ENCODE measurements at regions not wholly inside any gene's neighbourhood (a gene's known extent, or its start where the extent isn't known, plus 50 kb on each side); places are given as distances from the start of the nearest gene placed in this dataset.

DNA sequence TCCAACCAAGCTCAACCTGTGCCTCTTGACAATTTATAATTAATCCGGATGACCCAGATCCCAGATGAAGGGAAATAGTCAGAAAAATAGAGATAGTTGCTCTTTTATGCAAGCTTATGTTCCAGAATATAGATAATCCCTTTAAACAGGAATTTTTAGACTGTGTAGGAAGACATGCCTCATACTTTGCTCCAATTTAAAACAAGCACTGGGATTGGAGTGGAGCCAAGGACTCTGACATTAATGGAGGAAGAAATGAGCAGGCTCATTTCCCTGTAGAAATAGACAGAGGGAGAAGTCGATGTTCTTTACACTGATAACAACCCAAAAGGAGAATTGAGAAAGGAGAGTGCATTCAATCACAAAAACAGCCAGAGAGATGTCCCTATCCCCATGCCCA is 70.1 kb upstream of the LRRC55 start:
- no peak for DNase-seq (ENCODE audit: low spot score)
- Histone ChIP-seq H3K9ac (ENCODE audit: low read depth in 1 of 2, low read length in 2 of 2) (no peak overlapping the region), H3K27me3 (ENCODE audit: control insufficient read depth in 4 of 4, insufficient read depth in 4 of 4, low read length in 3 of 4) (no peaks in the 10 kb centered on the region), H3K9me3 (ENCODE audit: control insufficient read depth in 4 of 4, low read length in 3 of 4) (no peaks in the 10 kb centered on the region), H3K36me3 (ENCODE audit: control insufficient read depth in 4 of 4, insufficient read depth in 3 of 4, low read depth in 1 of 4, low read length in 3 of 4) (no peaks in the 10 kb centered on the region), H3K4me1 (ENCODE audit: control insufficient read depth in 4 of 4, insufficient read depth in 4 of 4, low read length in 3 of 4) (no peaks in the 10 kb centered on the region), H3K4me3 (ENCODE audit: low read depth in 1 of 3, low read length in 3 of 3) (no peak overlapping the region), H3K27ac (ENCODE audit: low read depth in 1 of 2, low read length in 2 of 2) (no peak overlapping the region)
- WGBS: 55% methylated on average over 2 of the region's 2 CpGs
- no peak for TF ChIP-seq TAF1 (conservative IDR thresholded peaks at IDR 0.05)
- no peak for TF ChIP-seq SP1 (IDR thresholded peaks at IDR 0.05)
- no peak for TF ChIP-seq RAD21 (IDR thresholded peaks at IDR 0.05)
- TF ChIP-seq, protein P1, sequence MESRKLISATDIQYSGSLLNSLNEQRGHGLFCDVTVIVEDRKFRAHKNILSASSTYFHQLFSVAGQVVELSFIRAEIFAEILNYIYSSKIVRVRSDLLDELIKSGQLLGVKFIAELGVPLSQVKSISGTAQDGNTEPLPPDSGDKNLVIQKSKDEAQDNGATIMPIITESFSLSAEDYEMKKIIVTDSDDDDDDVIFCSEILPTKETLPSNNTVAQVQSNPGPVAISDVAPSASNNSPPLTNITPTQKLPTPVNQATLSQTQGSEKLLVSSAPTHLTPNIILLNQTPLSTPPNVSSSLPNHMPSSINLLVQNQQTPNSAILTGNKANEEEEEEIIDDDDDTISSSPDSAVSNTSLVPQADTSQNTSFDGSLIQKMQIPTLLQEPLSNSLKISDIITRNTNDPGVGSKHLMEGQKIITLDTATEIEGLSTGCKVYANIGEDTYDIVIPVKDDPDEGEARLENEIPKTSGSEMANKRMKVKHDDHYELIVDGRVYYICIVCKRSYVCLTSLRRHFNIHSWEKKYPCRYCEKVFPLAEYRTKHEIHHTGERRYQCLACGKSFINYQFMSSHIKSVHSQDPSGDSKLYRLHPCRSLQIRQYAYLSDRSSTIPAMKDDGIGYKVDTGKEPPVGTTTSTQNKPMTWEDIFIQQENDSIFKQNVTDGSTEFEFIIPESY (IDR thresholded peaks at IDR 0.05): no peak
- no peak for TF ChIP-seq FOXA2 (IDR thresholded peaks at IDR 0.05)
- TF ChIP-seq, protein P2, sequence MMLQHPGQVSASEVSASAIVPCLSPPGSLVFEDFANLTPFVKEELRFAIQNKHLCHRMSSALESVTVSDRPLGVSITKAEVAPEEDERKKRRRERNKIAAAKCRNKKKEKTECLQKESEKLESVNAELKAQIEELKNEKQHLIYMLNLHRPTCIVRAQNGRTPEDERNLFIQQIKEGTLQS (IDR thresholded peaks at IDR 0.05): no peak
- TF ChIP-seq, protein P3, sequence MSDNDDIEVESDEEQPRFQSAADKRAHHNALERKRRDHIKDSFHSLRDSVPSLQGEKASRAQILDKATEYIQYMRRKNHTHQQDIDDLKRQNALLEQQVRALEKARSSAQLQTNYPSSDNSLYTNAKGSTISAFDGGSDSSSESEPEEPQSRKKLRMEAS (IDR thresholded peaks at IDR 0.05): no peak
- no peak for TF ChIP-seq RXRA (IDR thresholded peaks at IDR 0.05)
- no peak for TF ChIP-seq FOXA1 (IDR thresholded peaks at IDR 0.05)
- TF ChIP-seq HNF4A (conservative IDR thresholded peaks at IDR 0.05): no peak

DNA sequence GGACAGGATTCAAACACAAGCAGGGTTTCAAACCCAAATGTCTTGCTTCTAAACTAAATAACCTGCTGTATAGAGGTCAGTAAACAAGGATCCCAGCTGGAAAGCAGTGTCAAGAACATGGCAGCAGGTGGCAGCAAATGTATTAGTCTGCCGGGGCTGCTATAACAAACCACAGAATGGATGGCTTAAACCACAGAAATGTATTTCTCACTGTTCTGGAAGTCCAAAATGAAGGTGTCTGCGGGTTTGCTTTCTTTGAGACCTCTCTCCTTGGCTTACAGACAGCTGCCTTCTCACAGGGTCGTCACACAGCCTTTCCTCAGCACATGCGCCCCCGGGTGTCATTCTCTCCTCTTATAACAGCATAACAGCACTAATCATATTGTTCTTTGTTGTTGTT is 65.1 kb upstream of the LRRC55 start:
- no peak overlapping the region for H3K4me3 ChIP-seq (ENCODE audit: low read depth in 1 of 3, low read length in 3 of 3)

More for the DNA sequence above, 65.1 kb upstream of the LRRC55 start:
- Histone ChIP-seq H3K9me3 (ENCODE audit: control insufficient read depth in 4 of 4, low read length in 3 of 4) (no peaks in the 10 kb centered on the region), H3K27ac (ENCODE audit: low read depth in 1 of 2, low read length in 2 of 2) (no peak overlapping the region), H3K36me3 (ENCODE audit: control insufficient read depth in 4 of 4, insufficient read depth in 3 of 4, low read depth in 1 of 4, low read length in 3 of 4) (no peaks in the 10 kb centered on the region), H3K27me3 (ENCODE audit: control insufficient read depth in 4 of 4, insufficient read depth in 4 of 4, low read length in 3 of 4) (no peaks in the 10 kb centered on the region), H3K9ac (ENCODE audit: low read depth in 1 of 2, low read length in 2 of 2) (no peak overlapping the region), H3K4me1 (ENCODE audit: control insufficient read depth in 4 of 4, insufficient read depth in 4 of 4, low read length in 3 of 4) (no peaks in the 10 kb centered on the region)
- 67% methylated on average over 5 of the region's 5 CpGs for WGBS
- DNase-seq (ENCODE audit: low spot score): no peak
- no peak for TF ChIP-seq GABPA (IDR thresholded peaks at IDR 0.05 in 1 of 2, conservative IDR thresholded peaks at IDR 0.05 in 1 of 2)
- TF ChIP-seq, protein P4, sequence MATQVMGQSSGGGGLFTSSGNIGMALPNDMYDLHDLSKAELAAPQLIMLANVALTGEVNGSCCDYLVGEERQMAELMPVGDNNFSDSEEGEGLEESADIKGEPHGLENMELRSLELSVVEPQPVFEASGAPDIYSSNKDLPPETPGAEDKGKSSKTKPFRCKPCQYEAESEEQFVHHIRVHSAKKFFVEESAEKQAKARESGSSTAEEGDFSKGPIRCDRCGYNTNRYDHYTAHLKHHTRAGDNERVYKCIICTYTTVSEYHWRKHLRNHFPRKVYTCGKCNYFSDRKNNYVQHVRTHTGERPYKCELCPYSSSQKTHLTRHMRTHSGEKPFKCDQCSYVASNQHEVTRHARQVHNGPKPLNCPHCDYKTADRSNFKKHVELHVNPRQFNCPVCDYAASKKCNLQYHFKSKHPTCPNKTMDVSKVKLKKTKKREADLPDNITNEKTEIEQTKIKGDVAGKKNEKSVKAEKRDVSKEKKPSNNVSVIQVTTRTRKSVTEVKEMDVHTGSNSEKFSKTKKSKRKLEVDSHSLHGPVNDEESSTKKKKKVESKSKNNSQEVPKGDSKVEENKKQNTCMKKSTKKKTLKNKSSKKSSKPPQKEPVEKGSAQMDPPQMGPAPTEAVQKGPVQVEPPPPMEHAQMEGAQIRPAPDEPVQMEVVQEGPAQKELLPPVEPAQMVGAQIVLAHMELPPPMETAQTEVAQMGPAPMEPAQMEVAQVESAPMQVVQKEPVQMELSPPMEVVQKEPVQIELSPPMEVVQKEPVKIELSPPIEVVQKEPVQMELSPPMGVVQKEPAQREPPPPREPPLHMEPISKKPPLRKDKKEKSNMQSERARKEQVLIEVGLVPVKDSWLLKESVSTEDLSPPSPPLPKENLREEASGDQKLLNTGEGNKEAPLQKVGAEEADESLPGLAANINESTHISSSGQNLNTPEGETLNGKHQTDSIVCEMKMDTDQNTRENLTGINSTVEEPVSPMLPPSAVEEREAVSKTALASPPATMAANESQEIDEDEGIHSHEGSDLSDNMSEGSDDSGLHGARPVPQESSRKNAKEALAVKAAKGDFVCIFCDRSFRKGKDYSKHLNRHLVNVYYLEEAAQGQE (IDR thresholded peaks at IDR 0.05): no peak
- TF ChIP-seq HNF4G (IDR thresholded peaks at IDR 0.05): no peak
- TF ChIP-seq FOXA2 (IDR thresholded peaks at IDR 0.05): peak; percentile 17
- TF ChIP-seq RAD21 (IDR thresholded peaks at IDR 0.05): peak; percentile 79 to 83
- TF ChIP-seq EGR1 (IDR thresholded peaks at IDR 0.05; ENCODE audit: low read depth in 2 of 2): no peak
- TF ChIP-seq, protein P5, sequence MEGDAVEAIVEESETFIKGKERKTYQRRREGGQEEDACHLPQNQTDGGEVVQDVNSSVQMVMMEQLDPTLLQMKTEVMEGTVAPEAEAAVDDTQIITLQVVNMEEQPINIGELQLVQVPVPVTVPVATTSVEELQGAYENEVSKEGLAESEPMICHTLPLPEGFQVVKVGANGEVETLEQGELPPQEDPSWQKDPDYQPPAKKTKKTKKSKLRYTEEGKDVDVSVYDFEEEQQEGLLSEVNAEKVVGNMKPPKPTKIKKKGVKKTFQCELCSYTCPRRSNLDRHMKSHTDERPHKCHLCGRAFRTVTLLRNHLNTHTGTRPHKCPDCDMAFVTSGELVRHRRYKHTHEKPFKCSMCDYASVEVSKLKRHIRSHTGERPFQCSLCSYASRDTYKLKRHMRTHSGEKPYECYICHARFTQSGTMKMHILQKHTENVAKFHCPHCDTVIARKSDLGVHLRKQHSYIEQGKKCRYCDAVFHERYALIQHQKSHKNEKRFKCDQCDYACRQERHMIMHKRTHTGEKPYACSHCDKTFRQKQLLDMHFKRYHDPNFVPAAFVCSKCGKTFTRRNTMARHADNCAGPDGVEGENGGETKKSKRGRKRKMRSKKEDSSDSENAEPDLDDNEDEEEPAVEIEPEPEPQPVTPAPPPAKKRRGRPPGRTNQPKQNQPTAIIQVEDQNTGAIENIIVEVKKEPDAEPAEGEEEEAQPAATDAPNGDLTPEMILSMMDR (IDR thresholded peaks at IDR 0.05; ENCODE audit: low read depth, low read length, missing input control): peak; percentile 62
- no peak for TF ChIP-seq TAF1 (conservative IDR thresholded peaks at IDR 0.05)
- no peak for TF ChIP-seq RXRA (IDR thresholded peaks at IDR 0.05)
